ENCODE measurements at regions not wholly inside any gene's neighbourhood (a gene's known extent, or its start where the extent isn't known, plus 50 kb on each side); places are given as distances from the start of the nearest gene placed in this dataset.

- TF ChIP-seq CTCF (IDR thresholded peaks at IDR 0.05) = no peak
- no peak for TF ChIP-seq POLR2AphosphoS5 (IDR thresholded peaks at IDR 0.05)
- TF ChIP-seq POLR2A (IDR thresholded peaks at IDR 0.05) = no peak
- no peak for TF ChIP-seq EP300 (IDR thresholded peaks at IDR 0.05)
These were observed 262.2 kb upstream of the KLHL29 start for GRCh38 chr2:23122681-23123215.
